Caki2 (cell line): ENCODE measurements at regions not wholly inside any gene's neighbourhood (a gene's known extent, or its start where the extent isn't known, plus 50 kb on each side); places are given as distances from the start of the nearest gene placed in this dataset.
"Not testable (repeated sequence)": the region's sequence is repeated elsewhere in the genome, so short reads cannot be mapped to it uniquely, and the experiment has no call there.

Experiments used
- DNase-seq: peaks from one replicate; pipeline ENCODE4 v3.0.0-alpha.2; 2015; ENCODE audit warnings: low read depth
- in situ Hi-C: cut with HindIII; loops from 2 replicates; pipeline ENCODE4 v1.10.0; 2016; ENCODE audit warnings: low sequenced_read_pairs, low pct_unique_long_range_greater_than_20kb, mixed read lengths

GRCh38 chr5:162817364-162817763 is 620.0 kb upstream of the CCNG1 start:
- DNase-seq, result no peak
- in situ Hi-C loops, result no loop called here

GRCh38 chr5:162821664-162822063 is 615.7 kb upstream of the CCNG1 start:
- in situ Hi-C loops, DNase-seq: not testable (repeated sequence)

- in situ Hi-C loops, result no loop called here
- no peak for DNase-seq
These were observed 613.0 kb upstream of the CCNG1 start for GRCh38 chr5:162824360-162824759.

GRCh38 chr5:162837155-162837554 is 600.2 kb upstream of the CCNG1 start:
- in situ Hi-C loops, result no loop called here
- no peak for DNase-seq

- no peak for DNase-seq
- in situ Hi-C loops, result no loop called here
These were observed 594.7 kb upstream of the CCNG1 start for GRCh38 chr5:162842727-162843126.

- in situ Hi-C loops, result no loop called here
These were observed 585.3 kb upstream of the CCNG1 start for GRCh38 chr5:162852134-162852533.

GRCh38 chr5:162858770-162859169 is 578.6 kb upstream of the CCNG1 start:
- in situ Hi-C loops, result no loop called here
- DNase-seq, result no peak

More at GRCh38 chr5:162852134-162852533, 585.3 kb upstream of the CCNG1 start:
- no peak for DNase-seq

- in situ Hi-C loops, result no loop called here
- no peak for DNase-seq
These were observed 566.4 kb upstream of the CCNG1 start for GRCh38 chr5:162870966-162871365.

- no peak for DNase-seq
- in situ Hi-C loops, result no loop called here
These were observed 554.8 kb upstream of the CCNG1 start for GRCh38 chr5:162882629-162883028.

- in situ Hi-C loops, result no loop called here
- no peak for DNase-seq
These were observed 550.7 kb upstream of the CCNG1 start for GRCh38 chr5:162886717-162887116.

GRCh38 chr5:162888268-162888667 is 549.1 kb upstream of the CCNG1 start:
- DNase-seq, result peak; percentile 55
- in situ Hi-C loops, result no loop called here

- in situ Hi-C loops, result no loop called here
- no peak for DNase-seq
These were observed 525.5 kb upstream of the CCNG1 start for GRCh38 chr5:162911873-162912272.

GRCh38 chr5:162916368-162916767 is 521.0 kb upstream of the CCNG1 start:
- in situ Hi-C loops, result no loop called here
- no peak for DNase-seq

GRCh38 chr5:162929104-162929503 is 508.3 kb upstream of the CCNG1 start:
- in situ Hi-C loops, result no loop called here
- DNase-seq, result no peak

GRCh38 chr5:162931501-162931900 is 505.9 kb upstream of the CCNG1 start:
- DNase-seq, result no peak
- in situ Hi-C loops, result no loop called here

- in situ Hi-C loops, result no loop called here
These were observed 497.4 kb upstream of the CCNG1 start for GRCh38 chr5:162939991-162940390.

GRCh38 chr5:162948677-162949076 is 488.7 kb upstream of the CCNG1 start:
- DNase-seq, result no peak
- in situ Hi-C loops, result no loop called here

More at GRCh38 chr5:162939991-162940390, 497.4 kb upstream of the CCNG1 start:
- DNase-seq, result no peak

- DNase-seq, result no peak
- in situ Hi-C loops, result no loop called here
These were observed 480.8 kb upstream of the CCNG1 start for GRCh38 chr5:162956570-162956969.

- in situ Hi-C loops, DNase-seq: not testable (repeated sequence)
These were observed 473.3 kb upstream of the CCNG1 start for GRCh38 chr5:162964144-162964543.

GRCh38 chr5:162990063-162990462 is 447.3 kb upstream of the CCNG1 start:
- DNase-seq, result no peak
- in situ Hi-C loops, result no loop called here
